GM12872 (cell line): ENCODE measurements at regions not wholly inside any gene's neighbourhood (a gene's known extent, or its start where the extent isn't known, plus 50 kb on each side); places are given as distances from the start of the nearest gene placed in this dataset.

Experiments used
- CTCF ChIP-seq: IDR thresholded peaks from 3 replicates; pipeline ENCODE4 v1.5.1; 2011; ENCODE audit warnings: low read depth, mild to moderate bottlenecking, low read length, moderate library complexity; ENCODE audit not compliant: insufficient read depth

- no peak for TF ChIP-seq CTCF
Measured at GRCh38 chr7:131057015-131057793, 270.5 kb upstream of the MKLN1 start.

- no peak for TF ChIP-seq CTCF
Measured at GRCh38 chr7:131057794-131058070, 269.9 kb upstream of the MKLN1 start.

GRCh38 chr7:131061158-131061557 lies 266.5 kb upstream of the MKLN1 start:
- TF ChIP-seq CTCF: no peak

- no peak for TF ChIP-seq CTCF
Measured at GRCh38 chr7:131061818-131062217, 265.9 kb upstream of the MKLN1 start.

- TF ChIP-seq CTCF: no peak
Measured at GRCh38 chr7:131066635-131067034, 261.0 kb upstream of the MKLN1 start.

GRCh38 chr7:131067220-131067619 lies 260.5 kb upstream of the MKLN1 start:
- no peak for TF ChIP-seq CTCF

- TF ChIP-seq CTCF: no peak; the same call in 2 of the 3 replicates
Measured at GRCh38 chr7:131068604-131069021, 259.1 kb upstream of the MKLN1 start.
